Chondrocyte (in vitro differentiated cells): ENCODE measurements at regions not wholly inside any gene's neighbourhood (a gene's known extent, or its start where the extent isn't known, plus 50 kb on each side); places are given as distances from the start of the nearest gene placed in this dataset.

Experiments
- DNase-seq: peaks from one replicate; pipeline ENCODE4 v3.0.0; 2021; ENCODE audit warnings: mixed read lengths, low spot score
- H3K27ac Mint-ChIP-seq: one replicate; pipeline ENCODE4 v1.8.0; 2021; ENCODE audit warnings: mild to moderate bottlenecking, moderate library complexity, mixed read lengths; ENCODE audit not compliant: unreplicated experiment
- H3K27me3 Mint-ChIP-seq: 2 replicates; pipeline ENCODE4 v1.8.0; 2021; ENCODE audit warnings: low read depth, mixed read lengths
- H3K36me3 Mint-ChIP-seq: 2 replicates; pipeline ENCODE4 v1.8.0; 2021; ENCODE audit warnings: low read depth, mixed read lengths
- H3K4me1 Mint-ChIP-seq: 2 replicates; pipeline ENCODE4 v1.8.0; 2021; ENCODE audit warnings: low read depth, mild to moderate bottlenecking, mixed read lengths
- H3K4me3 Mint-ChIP-seq: one replicate; pipeline ENCODE4 v1.8.0; 2021; ENCODE audit warnings: mild to moderate bottlenecking, moderate library complexity, mixed read lengths; ENCODE audit not compliant: unreplicated experiment
- H3K9me3 Mint-ChIP-seq: 2 replicates; pipeline ENCODE4 v1.8.0; 2021; ENCODE audit warnings: low read depth, mixed read lengths
- CTCF ChIP-seq: fragments of 200-600 bp; sonication (generic); IDR thresholded peaks from 2 replicates; pipeline ENCODE4 v1.5.0; 2021; ENCODE audit warnings: antibody characterized with exemption, mild to moderate bottlenecking, moderate library complexity

GRCh38 chr3:38990621-38991020 is 61.1 kb downstream of the SCN11A start:
- H3K27ac Mint-ChIP-seq = no peak overlapping the region
- no peak overlapping the region for H3K4me3 Mint-ChIP-seq
- peaks cover 4% of the 10 kb centered on the region for H3K27me3 Mint-ChIP-seq
- no peak for TF ChIP-seq CTCF
- no peaks in the 10 kb centered on the region for H3K36me3 Mint-ChIP-seq
- peaks cover 7% of the 10 kb centered on the region for H3K4me1 Mint-ChIP-seq
- no peaks in the 10 kb centered on the region for H3K9me3 Mint-ChIP-seq
- no peak for DNase-seq

GRCh38 chr3:38989917-38990510 is 61.7 kb downstream of the SCN11A start:
- no peak for DNase-seq
- Mint-ChIP-seq H3K36me3 (no peaks in the 10 kb centered on the region), H3K9me3 (no peaks in the 10 kb centered on the region), H3K4me1 (peaks cover 7% of the 10 kb centered on the region), H3K4me3 (no peak overlapping the region), H3K27ac (no peak overlapping the region), H3K27me3 (peaks cover 4% of the 10 kb centered on the region)
- no peak for TF ChIP-seq CTCF

- DNase-seq = no peak
- Mint-ChIP-seq H3K36me3 (no peaks in the 10 kb centered on the region), H3K9me3 (no peaks in the 10 kb centered on the region), H3K4me1 (peaks cover 7% of the 10 kb centered on the region), H3K4me3 (no peak overlapping the region), H3K27me3 (peaks cover 5% of the 10 kb centered on the region), H3K27ac (no peak overlapping the region)
- no peak for TF ChIP-seq CTCF
Measured at GRCh38 chr3:38988955-38989354, 62.8 kb downstream of the SCN11A start.

- TF ChIP-seq CTCF = no peak
- Mint-ChIP-seq H3K9me3 (no peaks in the 10 kb centered on the region), H3K27ac (no peak overlapping the region), H3K4me3 (no peak overlapping the region), H3K4me1 (peaks cover 3% of the 10 kb centered on the region), H3K27me3 (peaks cover 8% of the 10 kb centered on the region), H3K36me3 (no peaks in the 10 kb centered on the region)
- no peak for DNase-seq
Measured at GRCh38 chr3:38987456-38987855, 64.3 kb downstream of the SCN11A start.

GRCh38 chr3:38986901-38987300 is 64.8 kb downstream of the SCN11A start:
- Mint-ChIP-seq H3K4me1 (no peaks in the 10 kb centered on the region), H3K4me3 (no peak overlapping the region)

More at GRCh38 chr3:38986901-38987300, 64.8 kb downstream of the SCN11A start:
- Mint-ChIP-seq H3K9me3 (no peaks in the 10 kb centered on the region), H3K27ac (no peak overlapping the region), H3K36me3 (no peaks in the 10 kb centered on the region), H3K27me3 (peaks cover 8% of the 10 kb centered on the region)
- TF ChIP-seq CTCF = no peak
- no peak for DNase-seq
